Stimulated activated CD8-positive, alpha-beta memory T cell treated with anti-CD3 and anti-CD28 coated beads, Interleukin-7, amount 100 ng/mL, for 1 hour (primary cell): ENCODE measurements at regions not wholly inside any gene's neighbourhood (a gene's known extent, or its start where the extent isn't known, plus 50 kb on each side); places are given as distances from the start of the nearest gene placed in this dataset.

Source experiments
- DNase-seq, 2 donors: peaks; one replicate each; pipeline ENCODE4 v3.0.0-alpha.2; 2020; ENCODE audit warnings: low read depth in 2 of 2

DNA sequence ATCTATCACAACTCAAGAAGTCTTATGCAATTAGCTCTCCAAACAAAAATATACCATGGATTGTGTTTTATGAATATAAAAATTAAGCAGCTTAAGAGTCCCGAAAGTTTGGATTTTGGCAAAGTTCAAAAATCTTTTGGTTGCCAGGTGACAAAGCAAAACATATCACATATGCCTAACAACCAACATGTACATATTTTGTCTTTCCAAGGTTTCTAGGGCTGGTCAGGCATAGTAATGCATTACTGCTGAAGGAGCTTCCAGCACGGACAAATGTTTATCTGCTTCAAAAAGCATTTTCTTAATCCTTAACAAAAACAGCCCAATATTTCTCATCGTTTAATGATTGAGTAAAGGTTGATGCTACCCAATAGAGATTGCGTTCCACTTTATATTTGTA is 1327.1 kb upstream of the ZEB2 start:
- no peak for DNase-seq

- no peak for DNase-seq
Measured at GRCh38 chr2:145845923-145846322, 1326.0 kb upstream of the ZEB2 start.

- DNase-seq = no peak
Measured at GRCh38 chr2:145845207-145845894, 1325.4 kb upstream of the ZEB2 start.

DNA sequence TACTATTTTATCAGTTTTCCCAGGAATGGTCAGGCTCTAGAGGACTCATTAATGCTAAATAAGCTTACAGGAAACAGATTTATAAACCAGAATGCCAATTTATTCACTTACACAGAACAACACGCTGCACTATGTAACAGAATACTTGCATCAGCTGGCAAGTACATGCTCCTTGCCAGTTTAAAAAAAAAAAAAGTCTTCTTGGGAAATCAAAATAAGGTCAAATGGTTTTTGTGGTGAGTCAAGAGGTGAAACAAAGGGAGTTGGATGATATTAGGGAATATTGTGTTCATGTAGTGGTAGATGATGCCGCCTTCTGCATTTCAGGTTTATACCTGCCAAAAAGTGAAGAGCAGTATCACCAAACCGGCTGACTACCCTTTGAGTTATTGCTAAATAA is 1322.1 kb upstream of the ZEB2 start:
- DNase-seq = no peak

DNA sequence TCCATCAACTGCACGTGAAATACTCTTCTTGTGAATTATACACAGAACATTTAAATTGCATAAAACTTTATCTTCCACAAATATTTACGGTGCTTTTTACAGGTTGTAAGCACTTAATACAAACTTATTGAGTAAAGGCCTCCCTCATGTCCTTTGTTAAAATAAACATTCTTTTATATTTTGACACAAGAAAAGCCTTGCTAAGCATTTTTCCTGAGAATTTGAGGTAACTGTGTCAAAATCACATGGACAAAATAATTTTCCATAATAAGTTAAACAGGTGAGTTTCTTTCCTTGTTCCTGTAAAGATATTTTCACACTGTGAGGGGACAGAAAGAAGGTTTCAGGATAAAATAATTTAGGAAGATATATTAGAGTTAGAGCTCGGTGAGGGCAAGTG is 1317.1 kb upstream of the ZEB2 start:
- DNase-seq = no peak

- DNase-seq = no peak
Measured at GRCh38 chr2:145835665-145836064, 1315.7 kb upstream of the ZEB2 start.

- no peak for DNase-seq
Measured at GRCh38 chr2:145832681-145833080, 1312.8 kb upstream of the ZEB2 start.

DNA sequence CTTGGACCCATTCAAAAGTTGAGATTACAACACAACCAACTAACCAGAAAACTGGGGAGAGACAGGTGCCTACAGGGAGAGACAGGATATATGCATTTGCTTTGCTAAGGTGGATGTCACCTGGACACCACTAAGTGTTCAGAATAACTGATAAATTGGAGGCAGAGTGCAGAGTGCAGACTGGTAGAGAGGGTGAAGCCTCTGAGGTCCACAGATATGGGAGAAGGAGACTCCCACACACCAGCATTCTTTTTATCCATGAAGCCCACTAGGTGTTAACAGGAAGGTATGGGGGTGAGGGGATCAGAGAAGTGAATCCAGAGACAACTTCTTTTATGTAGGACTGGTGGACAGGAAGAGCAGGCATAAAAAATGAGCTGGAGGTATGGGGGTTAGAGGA is 1310.0 kb upstream of the ZEB2 start:
- DNase-seq = no peak

- no peak for DNase-seq
Measured at GRCh38 chr2:145827235-145827634, 1307.3 kb upstream of the ZEB2 start.

DNA sequence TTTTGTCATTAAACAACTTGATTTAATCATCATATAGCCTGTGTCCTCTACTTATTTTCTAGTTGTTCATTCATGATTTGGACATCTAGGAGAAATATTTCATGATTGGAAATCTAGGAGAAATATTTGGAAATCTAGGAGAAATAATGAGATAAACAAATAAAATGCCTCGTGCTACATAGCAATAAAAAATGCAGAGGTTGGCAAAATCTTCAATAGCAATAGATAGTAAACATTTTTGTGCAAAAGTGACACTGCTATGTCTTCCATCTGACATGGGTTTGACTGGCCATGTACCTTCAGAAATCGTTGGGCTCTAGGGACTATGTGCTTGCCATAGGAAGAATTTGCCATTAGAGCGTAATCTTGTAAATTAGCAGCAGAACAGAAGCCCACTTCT is 1304.5 kb upstream of the ZEB2 start:
- DNase-seq = no peak

GRCh38 chr2:145822892-145823534 is 1303.1 kb upstream of the ZEB2 start:
- no peak for DNase-seq

DNA sequence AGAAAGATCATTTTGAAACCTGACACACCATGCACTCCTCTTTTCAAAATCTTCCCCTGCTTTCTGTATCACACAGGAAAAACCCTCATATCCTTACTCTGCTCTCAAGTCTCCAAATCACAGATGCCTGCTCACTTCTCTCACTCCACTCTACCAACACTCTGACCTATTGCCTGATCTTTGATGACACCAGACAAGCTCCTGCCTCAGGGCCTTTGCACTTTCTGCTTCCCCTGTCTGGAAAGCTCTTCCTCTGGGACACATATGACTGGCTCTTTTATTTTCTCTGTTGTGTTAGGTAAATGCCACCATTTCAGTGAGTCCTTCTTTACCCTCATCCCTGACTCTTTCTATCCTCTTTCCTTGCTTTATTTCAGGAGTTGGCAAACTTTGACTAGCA is 1300.7 kb upstream of the ZEB2 start:
- DNase-seq = no peak

- no peak for DNase-seq
Measured at GRCh38 chr2:145818890-145819504, 1299.1 kb upstream of the ZEB2 start.

- DNase-seq = no peak
Measured at GRCh38 chr2:145815933-145816332, 1296.0 kb upstream of the ZEB2 start.

GRCh38 chr2:145813481-145813880 is 1293.6 kb upstream of the ZEB2 start:
- no peak for DNase-seq

DNA sequence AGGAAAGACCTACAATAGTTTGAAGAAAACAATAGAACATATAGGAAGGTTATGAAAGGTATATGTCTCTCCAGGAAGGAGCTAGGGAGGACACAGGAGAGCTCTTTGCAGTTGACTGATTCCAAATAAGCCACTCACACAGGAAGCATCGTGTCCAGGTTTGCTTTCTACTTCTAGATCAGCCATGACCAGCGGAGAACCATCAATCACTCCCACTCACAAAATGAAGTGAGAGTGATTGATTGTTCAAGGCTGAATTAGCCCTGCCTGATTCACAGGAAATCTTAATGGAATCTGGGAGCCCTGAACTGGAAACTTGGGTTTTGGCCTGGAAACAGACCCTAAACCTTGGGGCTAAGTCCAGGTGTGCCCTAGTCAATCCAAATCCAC is 1292.2 kb upstream of the ZEB2 start:
- no peak for DNase-seq

DNA sequence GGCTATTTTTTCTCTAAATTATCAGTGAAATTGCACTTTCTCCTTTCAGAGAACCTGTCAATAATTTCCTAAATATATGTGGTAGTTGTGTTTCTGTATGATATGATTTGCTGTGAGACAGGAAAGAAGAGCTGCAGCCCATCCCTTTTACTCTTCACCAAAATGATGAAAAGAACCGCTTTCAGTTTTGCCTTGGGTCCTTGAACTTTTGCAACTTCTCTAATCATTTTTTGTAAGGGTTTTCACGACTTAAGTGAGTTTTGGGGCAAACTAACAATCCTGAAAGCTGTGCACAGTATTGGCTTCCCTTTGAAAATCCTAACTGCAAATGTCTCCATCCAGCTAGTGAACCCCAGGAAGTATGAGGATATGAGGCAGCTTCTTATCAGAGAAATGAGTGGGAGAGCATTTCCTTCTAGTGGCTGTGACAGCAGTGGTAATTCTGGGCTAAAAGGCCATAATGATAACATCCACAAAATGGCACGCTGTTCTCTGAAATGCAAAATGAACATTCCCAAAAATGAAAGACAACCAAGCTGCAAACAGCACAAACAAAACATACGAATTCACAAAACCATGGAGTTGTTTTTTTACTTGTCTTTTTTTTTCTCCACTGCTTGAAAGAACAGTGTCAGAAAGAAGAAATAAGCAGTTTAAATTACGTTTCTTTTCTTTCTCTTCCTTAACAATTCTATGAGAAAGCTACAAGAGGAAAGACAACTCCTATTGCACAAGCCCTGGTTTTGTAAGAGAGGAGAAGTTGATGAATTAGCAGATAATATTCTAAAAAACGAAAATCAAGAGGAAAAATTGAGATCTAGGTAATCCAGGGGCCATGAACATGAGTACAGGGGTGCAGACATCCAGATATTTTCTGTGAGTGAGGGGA is 1291.6 kb upstream of the ZEB2 start:
- no peak for DNase-seq

DNA sequence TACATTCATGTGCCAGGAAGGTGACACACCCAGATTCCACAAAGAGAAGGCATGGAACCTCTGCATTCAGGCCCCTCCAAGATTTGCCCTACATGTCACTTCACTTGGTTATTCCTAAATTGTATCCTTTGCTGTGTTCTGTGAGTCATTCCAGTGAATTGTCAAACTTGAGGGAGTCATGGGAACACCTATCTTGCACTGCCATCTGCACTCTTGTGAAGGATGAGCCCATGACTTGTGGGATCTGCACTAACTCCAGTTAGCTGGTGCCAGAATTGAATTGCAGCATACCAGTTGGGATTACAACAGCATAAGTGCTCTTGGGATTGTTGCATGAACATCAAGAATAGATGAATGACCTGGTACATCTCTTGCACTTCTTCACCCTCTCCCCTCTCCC is 1288.0 kb upstream of the ZEB2 start:
- DNase-seq = no peak

DNA sequence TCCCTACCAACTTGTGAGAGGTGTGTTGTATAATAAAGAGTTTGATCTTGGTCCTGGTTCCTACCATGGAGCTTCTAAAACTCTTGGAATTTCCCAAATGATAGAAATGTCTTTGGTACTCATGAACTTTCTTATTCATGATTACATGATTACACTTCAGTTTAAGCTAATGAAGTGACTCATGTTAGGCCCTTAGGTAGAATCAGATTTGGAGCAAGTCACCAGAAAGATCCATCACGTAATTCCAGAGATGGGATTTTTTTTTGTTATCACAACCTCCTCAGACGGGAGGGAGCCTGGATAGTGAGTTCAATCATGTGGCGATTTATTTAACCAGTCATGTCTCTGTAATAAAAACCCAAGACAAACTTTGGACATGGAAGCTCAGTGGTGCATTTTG is 1287.6 kb upstream of the ZEB2 start:
- no peak for DNase-seq

DNA sequence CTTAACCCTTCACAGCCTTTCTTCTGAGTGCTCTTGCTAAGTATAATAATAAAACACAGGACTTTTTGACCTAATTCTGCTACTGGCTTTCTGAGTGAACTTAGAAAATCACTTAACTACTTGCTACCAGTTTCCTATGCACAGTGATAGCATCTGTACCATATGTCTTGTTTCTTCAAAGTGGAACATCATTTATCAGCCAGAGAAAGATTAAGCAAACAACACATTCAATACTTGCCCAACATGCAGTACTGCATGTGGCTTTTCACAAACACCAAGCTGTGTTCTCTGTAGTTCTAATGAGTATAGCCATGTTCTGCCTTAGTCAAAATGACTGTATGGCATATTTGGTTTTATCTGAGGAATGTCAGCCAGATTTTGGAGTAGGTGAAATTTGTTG is 1286.6 kb upstream of the ZEB2 start:
- DNase-seq = no peak

DNA sequence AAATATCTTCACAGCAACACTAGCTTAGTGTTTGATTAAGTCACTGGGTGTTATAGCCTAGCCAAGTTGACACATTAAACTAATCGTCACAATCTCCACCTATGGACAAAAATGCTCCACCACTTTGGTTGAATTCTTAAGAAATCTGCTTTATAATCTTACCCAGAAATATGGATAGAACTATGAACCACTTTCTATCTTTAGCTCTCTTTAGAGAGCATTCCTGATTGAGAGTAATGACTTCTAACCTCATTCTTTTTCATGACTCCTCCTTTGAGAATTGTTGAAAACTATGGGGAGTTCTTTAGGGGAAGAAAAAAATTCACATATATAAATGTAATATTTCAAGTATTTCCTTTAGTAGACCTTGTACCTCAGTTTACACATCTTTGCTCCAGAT is 1282.2 kb upstream of the ZEB2 start:
- DNase-seq = no peak

GRCh38 chr2:145801210-145801609 is 1281.3 kb upstream of the ZEB2 start:
- no peak for DNase-seq
